ENCODE measurements at regions not wholly inside any gene's neighbourhood (a gene's known extent, or its start where the extent isn't known, plus 50 kb on each side); places are given as distances from the start of the nearest gene placed in this dataset.

DNA sequence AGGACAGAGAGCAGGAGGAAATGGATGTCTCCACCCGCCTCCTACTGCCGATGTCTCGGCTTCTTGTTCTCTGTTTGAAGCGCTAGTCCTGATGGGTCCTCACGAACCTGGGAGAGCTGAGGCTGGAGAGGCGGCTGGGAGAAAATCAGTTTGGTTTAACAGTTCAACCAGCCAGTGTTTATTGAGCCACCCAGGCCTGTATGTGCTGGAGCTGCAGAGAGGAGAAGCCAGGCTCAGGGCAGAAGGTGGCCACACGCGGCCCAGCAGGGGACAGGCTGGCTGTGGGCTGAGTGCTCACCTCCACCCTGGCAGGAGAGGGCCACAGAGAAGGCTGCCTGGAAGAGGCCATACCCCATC is 202.1 kb downstream of the CYP26B1 start:
- Histone ChIP-seq H3K9me3 (ENCODE audit: low read depth) (no peaks in the 10 kb centered on the region), H3K27me3 (no peaks in the 10 kb centered on the region), H3K4me1 (ENCODE audit: low read depth) (no peaks in the 10 kb centered on the region), H3K36me3 (no peaks in the 10 kb centered on the region), H3K27ac (no peak overlapping the region), H3K4me3 (no peak overlapping the region)
- no peak for TF ChIP-seq CTCF (IDR thresholded peaks at IDR 0.05; ENCODE audit: low read depth, low read length)
- DNase-seq (ENCODE audit: low read depth in 1 of 2, low spot score in 1 of 2), result no peak

DNA sequence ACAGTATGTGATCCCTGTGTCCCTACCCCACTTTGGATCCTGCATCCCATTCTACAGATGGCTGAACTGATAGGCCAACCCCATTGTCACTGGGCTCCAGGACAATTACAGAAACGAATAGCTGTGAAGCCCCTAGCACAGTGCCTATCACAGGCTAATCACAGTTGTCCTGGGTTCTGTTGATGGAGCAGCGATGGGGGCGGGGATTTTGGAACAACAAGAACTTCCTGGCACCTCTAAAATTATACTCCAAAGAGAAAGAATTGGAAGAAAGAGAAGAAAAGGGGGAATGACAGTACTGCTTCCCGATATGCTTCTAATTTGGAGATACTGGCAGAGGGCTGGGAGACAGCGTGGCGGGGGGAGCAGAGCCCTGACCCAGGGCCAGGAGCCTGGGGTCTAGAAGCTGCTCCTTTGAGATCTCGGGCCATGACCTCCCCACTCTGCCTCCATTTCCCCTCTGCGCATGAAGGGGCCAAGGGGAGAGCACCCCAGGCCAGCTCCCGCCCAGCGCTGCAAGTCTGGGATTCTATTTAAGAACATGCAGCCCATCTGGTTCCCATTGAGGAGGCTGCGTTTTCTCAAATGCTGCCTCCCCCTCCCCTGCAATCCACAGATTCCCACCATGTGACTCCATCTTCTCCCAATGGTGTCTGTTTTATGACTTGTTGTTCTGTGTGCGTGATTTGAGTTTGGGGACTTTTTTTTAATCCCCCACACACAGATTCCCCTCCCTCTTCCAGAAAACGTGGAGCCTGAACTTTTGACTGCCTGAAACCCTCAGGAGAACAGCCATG is 202.7 kb downstream of the CYP26B1 start:
- no peaks in the 10 kb centered on the region for H3K27me3 ChIP-seq
- no peak for TF ChIP-seq CTCF (IDR thresholded peaks at IDR 0.05; ENCODE audit: low read depth, low read length)
- no peak overlapping the region for H3K4me3 ChIP-seq
- no peaks in the 10 kb centered on the region for H3K9me3 ChIP-seq (ENCODE audit: low read depth)
- no peaks in the 10 kb centered on the region for H3K36me3 ChIP-seq
- H3K27ac ChIP-seq, result no peak overlapping the region
- no peaks in the 10 kb centered on the region for H3K4me1 ChIP-seq (ENCODE audit: low read depth)
- DNase-seq (ENCODE audit: low read depth in 1 of 2, low spot score in 1 of 2), result no peak

DNA sequence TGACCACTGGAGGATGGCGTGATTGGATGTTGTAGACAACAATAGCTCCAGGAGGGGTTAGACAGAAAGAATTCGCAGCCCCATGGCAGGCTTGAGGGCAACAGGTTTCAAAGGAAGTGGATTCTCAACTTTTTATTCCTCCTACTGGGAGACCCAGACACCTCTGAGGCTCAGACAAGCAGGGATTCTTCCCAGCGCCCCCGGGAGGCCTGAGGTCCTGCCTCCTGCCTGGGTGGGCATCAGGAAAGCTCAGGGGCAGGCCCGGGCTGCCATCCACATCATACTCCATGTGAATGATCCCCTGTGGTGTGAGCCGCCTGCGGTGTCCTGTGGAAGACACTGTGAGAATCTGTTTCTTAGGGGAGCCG is 203.5 kb downstream of the CYP26B1 start:
- Histone ChIP-seq H3K9me3 (ENCODE audit: low read depth) (no peaks in the 10 kb centered on the region), H3K36me3 (no peaks in the 10 kb centered on the region), H3K27ac (no peak overlapping the region), H3K4me3 (no peak overlapping the region), H3K4me1 (ENCODE audit: low read depth) (no peaks in the 10 kb centered on the region), H3K27me3 (no peaks in the 10 kb centered on the region)
- TF ChIP-seq CTCF (IDR thresholded peaks at IDR 0.05; ENCODE audit: low read depth, low read length), result no peak
- no peak for DNase-seq (ENCODE audit: low read depth in 1 of 2, low spot score in 1 of 2)

GRCh38 chr2:71943238-71944182 is 204.2 kb downstream of the CYP26B1 start:
- H3K27ac ChIP-seq, result no peak overlapping the region

More at GRCh38 chr2:71943238-71944182, 204.2 kb downstream of the CYP26B1 start:
- Histone ChIP-seq H3K4me1 (ENCODE audit: low read depth) (no peaks in the 10 kb centered on the region), H3K27me3 (no peaks in the 10 kb centered on the region), H3K4me3 (no peak overlapping the region), H3K36me3 (no peaks in the 10 kb centered on the region), H3K9me3 (ENCODE audit: low read depth) (no peaks in the 10 kb centered on the region)
- DNase-seq (ENCODE audit: low read depth in 1 of 2, low spot score in 1 of 2), result no peak
- no peak for TF ChIP-seq CTCF (IDR thresholded peaks at IDR 0.05; ENCODE audit: low read depth, low read length)
